ENCODE measurements at regions not wholly inside any gene's neighbourhood (a gene's known extent, or its start where the extent isn't known, plus 50 kb on each side); places are given as distances from the start of the nearest gene placed in this dataset.

GRCh38 chr11:56883371-56883987, 105.2 kb upstream of the OR5AK2 start:
- no peaks in the 10 kb centered on the region for H3K36me3 Mint-ChIP-seq (ENCODE audit: insufficient read depth, unreplicated experiment)
- POLR2A ChIA-PET = no interaction called here
- Histone ChIP-seq H3K36me3 (ENCODE audit: control insufficient read depth, insufficient read depth, low read length) (no peaks in the 10 kb centered on the region), H3K4me1 (peaks cover 21% of the 10 kb centered on the region), H3K9me3 (no peaks in the 10 kb centered on the region), H3K4me3 (ENCODE audit: low read depth, low read length) (no peak overlapping the region), H3K27me3 (replicated peaks; ENCODE audit: control insufficient read depth, insufficient read depth, low read length) (no peaks in the 10 kb centered on the region)
- CTCF ChIA-PET = no interaction called here
- no peaks in the 10 kb centered on the region for H3K9me3 Mint-ChIP-seq (ENCODE audit: unreplicated experiment)
- BruUV-seq (replicated peaks) = no TSS peak
- DNase-seq = no peak
- no peak for TF ChIP-seq CTCF (IDR thresholded peaks at IDR 0.05; ENCODE audit: insufficient read depth in 1 of 2, low read depth in 1 of 2, low read length in 1 of 2, severe bottlenecking in 1 of 2, unreplicated experiment in 1 of 2)
- H3K27ac Mint-ChIP-seq (ENCODE audit: unreplicated experiment) = no peak overlapping the region
- intact Hi-C loops (cut with micrococcal nuclease; ENCODE audit: unreplicated experiment) = no loop called here
- peaks cover 16% of the 10 kb centered on the region for H3K4me1 Mint-ChIP-seq (ENCODE audit: low read depth, unreplicated experiment)
- no peak overlapping the region for H3K4me3 Mint-ChIP-seq (ENCODE audit: unreplicated experiment)
- H3K27me3 Mint-ChIP-seq (ENCODE audit: insufficient read depth, unreplicated experiment) = peaks cover 2% of the 10 kb centered on the region

GRCh38 chr11:56876621-56877275, 112.0 kb upstream of the OR5AK2 start:
- Mint-ChIP-seq H3K9me3 (ENCODE audit: unreplicated experiment) (no peaks in the 10 kb centered on the region), H3K36me3 (ENCODE audit: insufficient read depth, unreplicated experiment) (no peaks in the 10 kb centered on the region)
- intact Hi-C loops (cut with micrococcal nuclease; ENCODE audit: unreplicated experiment) = no loop called here

GRCh38 chr11:56855217-56855616, 106.7 kb upstream of the OR9G4 start:
- intact Hi-C loops (cut with micrococcal nuclease; ENCODE audit: unreplicated experiment) = no loop called here
- CTCF ChIA-PET = no interaction called here
- H3K4me1 ChIP-seq = no peaks in the 10 kb centered on the region
- H3K4me3 Mint-ChIP-seq (ENCODE audit: unreplicated experiment) = no peak overlapping the region
- no peak for DNase-seq
- H3K4me1 Mint-ChIP-seq (ENCODE audit: low read depth, unreplicated experiment) = no peaks in the 10 kb centered on the region
- no peak for TF ChIP-seq CTCF (IDR thresholded peaks at IDR 0.05; ENCODE audit: insufficient read depth in 1 of 2, low read depth in 1 of 2, low read length in 1 of 2, severe bottlenecking in 1 of 2, unreplicated experiment in 1 of 2)
- H3K9me3 Mint-ChIP-seq (ENCODE audit: unreplicated experiment) = peaks cover 9% of the 10 kb centered on the region
- no peaks in the 10 kb centered on the region for H3K36me3 ChIP-seq (ENCODE audit: control insufficient read depth, insufficient read depth, low read length)
- POLR2A ChIA-PET = no interaction called here
- peaks cover 3% of the 10 kb centered on the region for H3K27me3 Mint-ChIP-seq (ENCODE audit: insufficient read depth, unreplicated experiment)
- BruUV-seq (replicated peaks) = no TSS peak
- no peaks in the 10 kb centered on the region; the same call in 1 of the 2 replicates for H3K27me3 ChIP-seq (replicated peaks; ENCODE audit: control insufficient read depth, insufficient read depth, low read length)
- no peak overlapping the region for H3K27ac Mint-ChIP-seq (ENCODE audit: unreplicated experiment)
- H3K4me3 ChIP-seq (ENCODE audit: low read depth, low read length) = no peak overlapping the region
- H3K36me3 Mint-ChIP-seq (ENCODE audit: insufficient read depth, unreplicated experiment) = no peaks in the 10 kb centered on the region
- no peaks in the 10 kb centered on the region; the same call in 1 of the 2 replicates for H3K9me3 ChIP-seq

More at GRCh38 chr11:56876621-56877275, 112.0 kb upstream of the OR5AK2 start:
- Histone ChIP-seq H3K4me1 (no peaks in the 10 kb centered on the region), H3K4me3 (ENCODE audit: low read depth, low read length) (no peak overlapping the region), H3K27me3 (replicated peaks; ENCODE audit: control insufficient read depth, insufficient read depth, low read length) (no peaks in the 10 kb centered on the region), H3K36me3 (ENCODE audit: control insufficient read depth, insufficient read depth, low read length) (no peaks in the 10 kb centered on the region), H3K9me3 (no peaks in the 10 kb centered on the region)
- Mint-ChIP-seq H3K4me1 (ENCODE audit: low read depth, unreplicated experiment) (no peaks in the 10 kb centered on the region), H3K27ac (ENCODE audit: unreplicated experiment) (no peak overlapping the region), H3K4me3 (ENCODE audit: unreplicated experiment) (no peak overlapping the region), H3K27me3 (ENCODE audit: insufficient read depth, unreplicated experiment) (no peaks in the 10 kb centered on the region)
- ChIA-PET CTCF (no interaction called here), POLR2A (no interaction called here)
- no peak for TF ChIP-seq CTCF (IDR thresholded peaks at IDR 0.05; ENCODE audit: insufficient read depth in 1 of 2, low read depth in 1 of 2, low read length in 1 of 2, severe bottlenecking in 1 of 2, unreplicated experiment in 1 of 2)
- BruUV-seq (replicated peaks) = no TSS peak
- no peak for DNase-seq
